ENCODE measurements at regions not wholly inside any gene's neighbourhood (a gene's known extent, or its start where the extent isn't known, plus 50 kb on each side); places are given as distances from the start of the nearest gene placed in this dataset.

GRCh38 chr12:97235102-97235501 is 227.5 kb upstream of the RMST start:
- H3K4me1 ChIP-seq: no peaks in the 10 kb centered on the region
- H3K9me3 ChIP-seq: no peaks in the 10 kb centered on the region
- no peak for TF ChIP-seq POLR2A (IDR thresholded peaks at IDR 0.05)
- TF ChIP-seq POLR2AphosphoS5 (IDR thresholded peaks at IDR 0.05): no peak
- TF ChIP-seq EP300 (IDR thresholded peaks at IDR 0.05): no peak
- TF ChIP-seq CTCF (IDR thresholded peaks at IDR 0.05): no peak
- H3K36me3 ChIP-seq: no peaks in the 10 kb centered on the region
- 81 to 84% methylated on average over 10 of the region's 10 CpGs for WGBS, 2 donors
- intact Hi-C loops (cut with DNase I): no loop called here
- DNase-seq: no peak
- no peak overlapping the region for H3K4me3 ChIP-seq
- no peaks in the 10 kb centered on the region for H3K27me3 ChIP-seq
- no peak overlapping the region for H3K27ac ChIP-seq

- no peaks in the 10 kb centered on the region for H3K36me3 ChIP-seq
- TF ChIP-seq CTCF (IDR thresholded peaks at IDR 0.05) (no peak), EP300 (IDR thresholded peaks at IDR 0.05) (no peak), POLR2AphosphoS5 (IDR thresholded peaks at IDR 0.05) (no peak)
- H3K27ac ChIP-seq: no peak overlapping the region
- H3K27me3 ChIP-seq: no peaks in the 10 kb centered on the region
- 82 to 86% methylated on average over 4 of the region's 4 CpGs for WGBS, 2 donors
- intact Hi-C loops (cut with DNase I): no loop called here
- no peaks in the 10 kb centered on the region for H3K4me1 ChIP-seq
- no peak overlapping the region for H3K4me3 ChIP-seq
- no peak for DNase-seq
- H3K9me3 ChIP-seq: no peaks in the 10 kb centered on the region
Measured at GRCh38 chr12:97246368-97246767, 216.2 kb upstream of the RMST start.

- Histone ChIP-seq H3K36me3 (no peaks in the 10 kb centered on the region), H3K4me1 (no peaks in the 10 kb centered on the region), H3K4me3 (no peak overlapping the region), H3K9me3 (no peaks in the 10 kb centered on the region), H3K27ac (no peak overlapping the region), H3K27me3 (no peaks in the 10 kb centered on the region)
- intact Hi-C loops (cut with DNase I): no loop called here
- TF ChIP-seq POLR2AphosphoS5 (IDR thresholded peaks at IDR 0.05) (no peak), CTCF (IDR thresholded peaks at IDR 0.05) (no peak), POLR2A (IDR thresholded peaks at IDR 0.05) (no peak), EP300 (IDR thresholded peaks at IDR 0.05) (no peak)
- WGBS, 2 donors: 89 to 90% methylated on average over 4 of the region's 4 CpGs
- DNase-seq: no peak
Measured at GRCh38 chr12:97250483-97250882, 212.1 kb upstream of the RMST start.

DNA sequence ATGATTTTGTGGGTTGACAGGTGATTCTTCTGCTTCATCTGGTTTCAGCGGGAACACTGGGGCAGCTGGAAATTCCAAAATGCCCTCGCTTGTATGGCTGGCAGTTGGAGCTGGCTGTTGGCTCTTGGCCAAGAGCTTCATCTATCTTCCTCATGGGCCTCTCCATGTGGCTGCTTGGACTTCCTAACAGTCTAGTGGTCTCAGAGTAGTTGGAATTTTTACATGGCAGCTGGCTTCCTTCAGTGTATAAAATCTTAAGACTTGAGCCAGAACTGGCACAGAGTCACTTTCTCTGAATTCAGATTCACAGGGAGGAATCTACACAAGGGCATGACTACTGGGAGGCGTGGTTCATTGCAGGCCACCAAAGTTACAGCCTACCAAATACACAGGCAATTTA is 204.9 kb upstream of the RMST start:
- intact Hi-C loops (cut with DNase I): no loop called here
- Histone ChIP-seq H3K9me3 (no peaks in the 10 kb centered on the region), H3K27ac (no peak overlapping the region), H3K27me3 (no peaks in the 10 kb centered on the region), H3K4me3 (no peak overlapping the region), H3K4me1 (peaks cover 0 to 6% (median 0%) of the 10 kb centered on the region in 4 donors), H3K36me3 (no peaks in the 10 kb centered on the region)
- WGBS, 2 donors: 73 to 78% methylated on average over 3 of the region's 3 CpGs
- no peak for DNase-seq
- TF ChIP-seq POLR2A (IDR thresholded peaks at IDR 0.05) (no peak), CTCF (IDR thresholded peaks at IDR 0.05) (no peak), POLR2AphosphoS5 (IDR thresholded peaks at IDR 0.05) (no peak), EP300 (IDR thresholded peaks at IDR 0.05) (no peak)

DNA sequence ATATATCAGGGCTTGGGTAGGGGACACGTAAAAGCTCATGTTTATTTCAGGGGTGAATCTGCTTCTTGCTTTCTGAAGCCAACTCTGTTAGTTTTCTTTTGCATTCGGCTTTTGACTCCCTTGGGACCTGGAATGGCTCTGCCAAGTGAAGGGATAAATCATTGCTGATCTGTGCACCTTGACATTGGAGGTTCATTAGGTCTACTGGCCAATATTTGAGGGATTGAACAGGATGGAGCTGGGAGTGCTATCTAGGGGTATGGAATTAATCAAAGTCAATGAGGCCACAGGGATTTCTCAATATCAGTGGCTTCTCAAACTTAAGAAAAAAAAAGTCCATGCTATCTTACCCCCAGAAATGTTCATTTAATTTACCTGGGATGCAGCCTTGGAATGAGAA is 203.5 kb upstream of the RMST start:
- Histone ChIP-seq H3K36me3 (no peaks in the 10 kb centered on the region), H3K4me3 (no peak overlapping the region), H3K9me3 (no peaks in the 10 kb centered on the region), H3K4me1 (peaks cover 0 to 6% (median 0%) of the 10 kb centered on the region in 4 donors), H3K27ac (no peak overlapping the region), H3K27me3 (no peaks in the 10 kb centered on the region)
- intact Hi-C loops (cut with DNase I): no loop called here
- no peak for DNase-seq
- WGBS, 2 donors: 64 to 75% methylated on average over 2 of the region's 2 CpGs
- TF ChIP-seq POLR2A (IDR thresholded peaks at IDR 0.05): no peak
- TF ChIP-seq CTCF (IDR thresholded peaks at IDR 0.05): no peak
- TF ChIP-seq POLR2AphosphoS5 (IDR thresholded peaks at IDR 0.05): no peak
- TF ChIP-seq EP300 (IDR thresholded peaks at IDR 0.05): no peak

Data from sigmoid colon (tissue), 6 donors.